WI38 (cell line): ENCODE measurements at regions not wholly inside any gene's neighbourhood (a gene's known extent, or its start where the extent isn't known, plus 50 kb on each side); places are given as distances from the start of the nearest gene placed in this dataset.
"Not testable (repeated sequence)": the region's sequence is repeated elsewhere in the genome, so short reads cannot be mapped to it uniquely, and the experiment has no call there.

ENCODE experiments used
- H3K4me3 ChIP-seq: 2 replicates; pipeline ENCODE4 v1.5.1; 2011; ENCODE audit warnings: low read depth, mild to moderate bottlenecking, control low read depth, low read length

DNA sequence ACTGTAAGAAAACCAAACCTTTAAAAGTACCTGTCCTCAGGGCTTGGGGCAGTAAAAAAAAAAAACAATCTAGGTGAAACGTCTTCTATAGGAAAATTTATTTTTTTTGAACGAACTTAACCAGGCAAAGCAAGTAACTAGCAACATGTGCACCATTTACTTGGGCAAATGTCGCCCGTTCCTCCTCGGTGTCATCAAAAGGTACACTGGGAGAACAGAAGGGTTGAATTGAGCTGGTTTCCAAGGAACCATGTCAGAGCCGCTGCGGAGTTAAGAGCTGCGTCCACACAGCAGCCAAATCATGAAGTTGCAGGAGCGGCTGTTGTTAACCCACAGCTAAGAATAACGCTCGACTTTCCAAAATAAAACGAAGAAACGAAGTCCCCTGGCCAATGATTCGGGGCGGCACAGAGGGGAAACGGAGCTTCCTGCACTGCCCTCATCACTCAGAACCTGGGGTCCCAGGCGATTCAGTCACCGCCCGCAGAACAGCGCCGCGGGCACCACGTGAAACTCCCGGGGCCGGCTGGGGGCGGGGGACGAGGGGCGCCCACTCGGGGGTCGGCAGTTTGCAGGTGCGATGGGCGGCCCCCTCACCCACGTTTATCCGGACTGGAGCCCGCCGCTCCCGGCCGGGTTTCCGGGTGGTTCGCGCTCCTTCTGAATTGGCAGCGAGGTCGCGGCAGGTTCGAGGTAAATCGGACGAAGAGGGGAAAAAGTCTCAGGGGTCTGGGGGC, 53.6 kb upstream of the PLGLB1 start:
- H3K4me3 ChIP-seq = peak overlapping the region; percentile 59

DNA sequence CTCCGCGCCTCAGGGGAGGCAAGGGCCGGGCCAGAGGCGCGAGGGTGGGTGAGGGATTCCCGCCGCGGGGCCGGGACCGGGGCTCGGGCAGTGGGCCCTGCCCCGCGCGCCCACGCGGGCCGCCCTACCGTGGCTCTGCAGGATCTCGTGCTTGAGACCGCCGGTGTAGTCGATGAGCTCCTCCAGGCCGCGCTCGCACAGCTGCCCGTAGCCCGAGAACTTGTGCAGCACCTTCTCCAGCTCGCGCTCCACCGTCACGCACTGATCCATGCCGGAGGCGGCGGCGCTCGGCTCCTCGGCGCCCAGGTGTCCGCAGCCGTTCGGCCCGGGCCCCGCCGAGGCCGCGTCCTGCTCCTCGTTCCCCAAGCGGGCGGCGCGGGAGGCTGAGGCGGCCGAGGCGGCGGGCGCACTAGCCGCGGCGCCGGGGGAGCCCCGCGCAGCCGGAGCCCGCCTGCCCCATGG, 54.2 kb upstream of the PLGLB1 start:
- H3K4me3 ChIP-seq = peak overlapping the region; percentile 59

DNA sequence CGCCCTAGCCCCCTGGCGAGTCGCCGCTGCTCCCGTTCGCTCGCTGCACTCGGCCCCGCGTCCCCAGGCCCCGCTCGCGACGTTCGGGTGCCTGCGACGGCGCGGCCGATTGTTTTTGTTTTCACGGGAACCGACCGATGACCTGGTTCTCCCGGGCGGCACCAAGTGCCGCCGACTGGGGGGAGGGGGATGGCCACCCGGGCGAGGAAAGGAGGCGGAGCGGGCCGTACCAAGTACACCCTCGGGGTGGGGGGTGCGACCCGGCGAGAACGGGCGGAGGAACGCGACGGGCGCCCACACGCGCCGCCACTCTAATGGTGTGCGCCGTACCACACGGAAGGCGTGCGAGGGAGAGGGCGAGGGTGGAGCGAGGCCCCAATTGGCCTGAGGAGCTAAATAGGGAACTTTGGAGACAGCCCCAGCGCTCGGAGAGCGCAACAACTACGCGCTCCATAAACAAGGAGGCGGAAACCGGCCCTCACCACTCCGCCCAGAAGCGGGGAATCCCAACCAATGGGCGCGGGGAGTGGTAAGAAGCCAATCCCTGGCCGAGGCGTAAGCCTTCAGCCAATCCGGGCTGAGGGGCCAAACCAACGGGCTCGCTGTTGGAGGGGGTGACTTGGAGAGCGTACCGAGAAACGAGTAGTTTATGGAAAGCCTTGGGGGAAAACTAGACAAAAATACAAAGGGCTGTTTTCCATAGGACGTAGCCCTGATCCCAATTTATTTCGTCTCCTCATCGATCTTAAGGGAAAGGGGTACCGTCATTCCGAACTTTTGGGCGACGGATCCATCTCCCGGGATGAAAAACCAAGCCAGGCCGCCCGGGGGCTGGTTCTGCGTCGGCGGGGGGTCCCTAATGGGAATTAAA, 54.8 kb upstream of the PLGLB1 start:
- peak overlapping the region; percentile 59 for H3K4me3 ChIP-seq

DNA sequence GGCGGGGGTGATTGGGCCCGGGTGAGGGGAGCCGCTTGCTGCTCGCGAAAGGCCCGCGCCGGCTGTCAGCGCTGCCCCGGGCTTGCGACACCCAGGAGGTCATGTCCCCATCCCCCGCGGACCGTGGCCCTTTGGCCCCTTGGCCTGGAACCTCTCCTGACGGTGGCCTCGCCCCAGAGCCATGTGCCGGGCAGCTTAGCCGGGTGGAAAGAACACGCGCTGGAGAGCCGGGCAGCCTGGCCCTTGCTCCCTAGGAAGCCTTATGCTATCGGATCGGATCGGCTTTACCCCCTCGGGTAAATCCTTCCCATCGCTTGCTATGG, 55.4 kb upstream of the PLGLB1 start:
- H3K4me3 ChIP-seq = peak overlapping the region; percentile 59

DNA sequence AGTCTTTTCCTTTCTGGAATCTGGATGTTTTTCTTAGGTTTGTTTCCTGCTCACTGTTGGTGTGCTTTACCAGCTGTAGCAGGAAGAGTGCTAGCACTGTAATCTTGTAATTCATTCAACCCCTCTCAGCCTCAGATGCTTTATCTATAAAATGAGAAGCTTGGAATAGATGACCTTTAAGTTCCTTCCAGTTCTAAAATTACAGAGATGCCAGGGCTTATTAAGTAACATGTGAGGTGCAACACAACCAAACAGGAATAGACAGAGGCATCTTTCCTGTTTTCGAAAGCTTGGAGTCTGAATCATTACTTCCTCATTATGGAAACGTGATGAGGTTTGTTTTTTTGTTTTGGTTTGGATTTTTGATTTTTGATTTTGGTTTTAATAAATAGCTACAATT, 60.1 kb upstream of the PLGLB1 start:
- not testable (repeated sequence) for H3K4me3 ChIP-seq

DNA sequence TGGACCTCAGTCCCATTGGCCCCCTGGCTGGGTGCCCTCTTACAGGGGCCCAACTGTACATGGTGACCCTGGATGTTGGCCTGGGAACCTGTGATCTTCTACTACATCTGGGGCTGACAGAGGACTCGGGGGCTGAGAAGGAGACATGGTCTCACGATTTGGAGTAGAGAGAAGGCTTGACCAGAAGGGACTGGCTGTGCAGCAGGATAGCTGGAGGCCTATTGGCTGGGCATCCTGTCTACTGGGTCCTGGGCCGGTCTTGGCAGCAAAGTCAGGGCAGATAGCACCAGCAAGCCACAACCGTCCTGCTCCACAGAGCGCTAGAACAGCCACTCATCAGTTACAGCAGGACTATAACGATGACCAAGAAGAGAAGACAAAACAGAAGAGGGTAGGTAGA, 66.4 kb upstream of the PLGLB1 start:
- not testable (repeated sequence) for H3K4me3 ChIP-seq

DNA sequence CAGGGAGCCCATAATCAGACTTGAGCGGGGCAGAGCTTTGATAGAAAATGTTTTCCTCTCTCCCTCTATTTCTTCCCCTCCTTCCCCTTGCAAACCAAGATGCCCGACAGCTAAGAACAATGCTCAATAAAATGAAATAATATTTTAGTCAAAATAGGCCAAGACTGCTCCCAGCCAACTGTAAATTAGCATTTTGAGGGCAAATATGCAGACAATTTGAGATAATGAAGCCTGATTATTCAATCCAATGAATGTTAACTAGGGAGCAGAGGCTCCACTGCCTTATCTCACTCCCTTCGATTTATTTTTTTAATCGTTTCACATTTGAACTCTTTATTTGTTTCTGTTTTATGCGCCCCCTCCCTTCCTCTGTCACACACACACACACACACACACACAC, 67.8 kb upstream of the PLGLB1 start:
- not testable (repeated sequence) for H3K4me3 ChIP-seq

DNA sequence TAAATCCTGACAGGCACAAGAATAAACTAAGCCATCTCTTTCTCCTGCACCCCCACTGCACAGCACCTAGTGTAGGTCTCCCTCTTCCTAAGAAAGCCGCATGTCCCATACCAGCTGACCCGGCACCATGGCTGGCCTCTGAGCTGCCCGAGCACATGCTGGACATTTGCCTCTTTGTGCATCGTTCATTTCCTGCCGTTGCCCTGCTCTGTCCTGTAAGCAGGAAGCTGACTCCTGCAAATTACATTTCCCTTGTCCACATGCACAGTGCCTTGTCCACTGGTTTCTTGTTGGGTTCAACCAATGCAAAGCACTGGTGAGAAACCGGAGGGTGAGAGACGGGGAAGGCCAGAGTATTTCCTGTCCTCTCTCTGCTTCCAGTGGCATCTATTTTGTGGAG, 71.6 kb upstream of the PLGLB1 start:
- H3K4me3 ChIP-seq = not testable (repeated sequence)

DNA sequence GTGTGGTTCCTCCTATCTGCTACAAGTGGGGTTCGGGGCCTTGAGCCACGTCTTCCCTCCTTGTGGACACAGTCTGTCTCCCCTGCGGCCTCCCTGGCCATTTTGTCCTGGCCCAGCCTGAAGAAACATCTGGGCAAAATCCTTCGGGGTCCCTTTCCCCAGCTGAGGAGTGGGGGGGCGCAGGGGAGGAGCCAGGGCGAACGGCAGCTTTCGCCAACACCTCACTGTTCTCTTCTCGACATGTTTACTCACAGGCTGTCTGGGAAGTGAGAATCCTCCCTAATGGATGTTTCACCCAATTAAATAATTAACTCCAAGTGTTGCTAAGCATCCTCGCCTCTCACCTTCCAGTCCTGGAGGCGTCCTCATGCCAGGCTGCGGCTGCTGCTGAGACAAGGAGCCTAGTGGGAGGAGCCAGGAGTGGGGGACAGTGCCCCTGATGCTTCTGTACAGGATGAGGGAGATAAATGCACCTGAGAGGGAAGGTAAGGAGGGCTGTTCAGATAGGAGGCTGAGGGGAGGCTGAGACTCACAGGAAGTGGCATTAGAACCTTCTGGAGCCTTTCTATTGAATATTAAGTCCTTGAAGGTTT, 72.4 kb upstream of the PLGLB1 start:
- not testable (repeated sequence) for H3K4me3 ChIP-seq

DNA sequence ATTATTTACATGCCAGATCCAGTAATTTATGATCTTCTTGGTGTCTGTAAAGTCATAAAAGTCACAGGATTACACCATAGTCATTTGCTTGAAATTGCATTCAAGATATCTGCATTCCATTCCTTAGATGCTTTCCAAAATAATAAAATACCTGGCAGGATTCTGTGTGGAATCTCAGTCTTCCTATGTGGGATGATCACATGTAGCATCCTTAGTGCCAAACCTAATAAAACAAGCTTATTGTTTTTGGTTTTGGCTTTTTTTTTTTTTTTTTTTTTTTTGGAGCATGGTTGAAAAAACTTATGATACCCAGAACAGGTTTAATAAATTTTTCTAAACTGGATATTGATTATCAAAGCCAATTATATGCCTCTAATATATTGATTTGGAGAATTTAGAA, 74.2 kb upstream of the PLGLB1 start:
- H3K4me3 ChIP-seq = not testable (repeated sequence)

DNA sequence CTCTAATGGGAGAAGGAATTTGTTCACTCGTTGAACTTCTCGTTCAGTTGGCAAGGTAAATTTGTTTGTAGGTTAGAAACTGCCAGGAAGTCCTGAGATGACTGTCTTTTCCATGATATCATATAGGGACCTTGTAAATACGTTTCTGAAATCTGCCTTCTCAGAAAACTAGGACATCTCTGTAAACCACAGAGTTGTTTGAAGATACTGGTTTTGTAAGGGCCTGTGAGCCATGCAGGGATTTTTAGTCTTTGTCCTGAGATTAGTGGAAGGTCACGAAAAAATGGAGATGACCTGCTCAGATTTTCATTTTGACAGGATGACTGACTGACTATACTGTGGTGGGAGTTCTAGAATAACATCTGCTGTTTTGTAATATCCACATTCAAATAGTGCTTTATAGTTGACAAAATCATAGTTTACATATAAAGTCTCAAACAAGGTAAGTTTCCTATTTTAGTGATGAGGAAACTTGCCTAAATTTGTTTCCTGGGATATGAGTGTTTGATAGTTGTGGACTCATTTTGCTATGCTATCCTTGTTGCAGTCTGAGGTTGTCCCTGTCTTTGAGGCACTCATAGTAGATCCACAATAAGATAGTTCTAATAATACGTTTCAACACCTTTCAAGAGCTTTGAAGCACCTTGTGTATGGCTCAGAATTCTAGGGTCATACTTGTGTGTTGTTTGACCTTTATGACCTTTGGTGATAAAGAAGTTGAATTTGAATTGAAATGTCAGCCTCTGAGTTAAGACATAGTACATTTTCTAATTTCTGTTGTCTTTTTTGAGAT, 107.3 kb upstream of the PLGLB1 start:
- not testable (repeated sequence) for H3K4me3 ChIP-seq

DNA sequence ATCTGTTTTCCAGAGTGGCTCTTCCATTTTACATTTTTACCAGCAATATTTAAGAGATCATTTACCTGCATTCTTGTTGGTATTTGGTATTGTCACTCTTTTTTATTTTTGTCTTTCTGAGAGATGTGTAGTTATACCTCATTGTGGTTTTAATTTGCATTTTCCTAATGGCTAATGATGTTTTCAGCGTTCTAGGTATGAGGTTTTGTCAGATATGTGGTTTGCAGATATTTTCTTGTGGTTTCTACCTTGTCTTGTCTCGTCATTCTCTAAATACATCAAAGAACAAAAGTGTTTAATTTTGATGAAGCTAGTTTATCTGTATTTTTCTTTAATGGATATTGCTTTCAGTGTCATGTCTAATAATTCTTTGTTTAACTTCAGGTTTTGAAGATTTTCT, 110.9 kb upstream of the PLGLB1 start:
- not testable (repeated sequence) for H3K4me3 ChIP-seq

DNA sequence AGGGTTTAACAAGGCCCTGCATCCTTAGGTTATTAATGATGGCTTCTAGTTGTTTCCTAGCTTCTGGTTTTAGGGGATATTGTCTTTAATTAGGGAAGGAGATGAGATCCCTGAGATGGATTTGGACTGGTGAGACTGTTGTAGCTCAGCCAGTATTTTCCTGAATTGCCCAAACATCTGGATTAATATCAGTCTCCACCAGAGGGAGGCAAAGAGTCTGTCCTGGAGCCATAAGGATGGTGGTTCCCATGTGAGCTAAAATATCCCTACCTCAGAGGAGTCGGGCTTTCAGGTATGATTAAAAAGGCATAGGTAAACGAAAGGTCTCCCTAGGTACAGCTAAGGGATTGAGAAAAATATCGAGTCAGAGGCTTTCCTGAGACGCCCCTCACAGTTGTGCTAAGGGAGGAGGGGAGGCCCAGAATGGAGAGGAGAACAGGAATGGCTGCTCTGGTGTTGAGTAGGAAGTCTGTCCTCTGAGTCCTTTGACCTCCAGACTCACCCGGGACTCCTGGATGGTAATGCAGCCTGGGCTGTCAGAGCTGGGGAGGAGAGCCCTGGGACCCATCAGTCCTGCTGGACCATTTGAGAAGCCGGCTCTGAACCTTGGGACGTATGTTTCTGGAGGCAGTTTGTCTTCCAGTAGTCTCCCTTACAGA, 130.3 kb upstream of the PLGLB1 start:
- H3K4me3 ChIP-seq = not testable (repeated sequence)

DNA sequence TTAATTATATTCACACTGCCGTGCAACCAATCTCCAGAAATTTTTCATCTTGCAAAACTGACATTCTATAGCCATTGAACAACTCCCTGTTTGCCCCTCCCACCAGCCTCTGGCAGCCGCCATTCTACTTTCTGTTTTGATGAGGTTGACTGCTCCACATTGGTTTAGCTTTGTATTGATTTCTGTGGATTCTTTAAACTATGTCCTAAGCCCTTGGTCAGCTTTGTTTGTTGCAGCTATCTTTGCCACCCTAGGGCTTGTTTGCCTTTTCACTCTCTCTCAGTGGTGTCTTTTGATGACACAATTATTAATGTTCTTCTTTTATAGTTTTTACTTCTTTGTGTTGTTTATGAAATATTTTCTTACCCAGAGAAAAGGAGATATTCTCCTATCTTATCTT, 152.8 kb upstream of the PLGLB1 start:
- not testable (repeated sequence) for H3K4me3 ChIP-seq

DNA sequence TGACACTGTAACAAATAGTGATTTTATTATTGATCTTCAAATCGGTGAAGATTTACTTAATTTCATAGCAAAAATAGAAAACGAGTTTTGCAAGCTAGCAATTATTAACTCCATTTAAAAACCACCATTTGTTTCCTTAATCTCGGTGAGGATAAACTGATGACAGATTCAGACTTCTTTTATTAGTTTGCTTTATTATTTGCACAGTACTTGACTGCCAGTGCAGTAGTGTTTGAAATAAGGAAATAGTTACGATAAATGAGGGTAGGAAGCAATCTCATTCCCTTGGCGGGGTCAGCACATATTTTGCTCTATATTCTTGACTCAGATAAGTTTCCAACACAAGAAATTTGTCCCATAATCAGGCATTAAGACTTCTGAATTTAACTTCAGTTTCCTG, 161.7 kb upstream of the PLGLB1 start:
- not testable (repeated sequence) for H3K4me3 ChIP-seq

DNA sequence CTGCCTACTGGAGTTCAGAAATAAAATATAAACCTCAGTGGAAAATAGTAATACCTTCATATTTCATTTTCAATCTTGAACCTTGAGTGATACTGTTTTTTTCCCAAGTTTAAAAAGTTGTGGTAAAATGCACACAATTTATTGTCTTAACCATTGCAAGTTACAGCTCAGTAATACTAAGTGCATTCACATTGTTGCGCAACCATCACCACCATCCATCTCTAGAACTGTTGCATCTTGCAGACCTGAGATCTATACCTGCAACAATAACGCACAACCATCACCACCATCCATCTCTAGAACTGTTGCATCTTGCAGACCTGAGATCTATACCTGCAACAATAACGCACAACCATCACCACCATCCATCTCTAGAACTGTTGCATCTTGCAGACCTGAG, 162.6 kb upstream of the PLGLB1 start:
- not testable (repeated sequence) for H3K4me3 ChIP-seq

DNA sequence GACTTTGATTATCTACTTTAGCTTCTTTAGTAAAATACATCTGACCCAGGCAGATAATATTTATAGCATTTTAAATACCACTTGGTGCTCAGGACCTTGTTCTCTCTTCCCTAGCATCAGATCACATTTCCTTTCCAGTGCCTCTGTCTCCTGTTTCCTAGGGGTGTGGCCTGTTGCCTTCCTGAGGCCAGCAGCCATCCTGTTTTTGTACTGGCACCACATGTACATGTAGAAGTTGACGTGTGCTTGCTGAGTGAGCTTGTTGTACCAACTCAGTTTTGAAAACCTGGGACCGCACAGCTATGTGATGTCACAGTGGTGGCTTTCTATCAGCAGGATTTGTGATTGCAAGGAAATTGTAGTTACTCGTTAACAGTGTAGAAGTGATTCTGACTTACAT, 167.6 kb upstream of the PLGLB1 start:
- not testable (repeated sequence) for H3K4me3 ChIP-seq

DNA sequence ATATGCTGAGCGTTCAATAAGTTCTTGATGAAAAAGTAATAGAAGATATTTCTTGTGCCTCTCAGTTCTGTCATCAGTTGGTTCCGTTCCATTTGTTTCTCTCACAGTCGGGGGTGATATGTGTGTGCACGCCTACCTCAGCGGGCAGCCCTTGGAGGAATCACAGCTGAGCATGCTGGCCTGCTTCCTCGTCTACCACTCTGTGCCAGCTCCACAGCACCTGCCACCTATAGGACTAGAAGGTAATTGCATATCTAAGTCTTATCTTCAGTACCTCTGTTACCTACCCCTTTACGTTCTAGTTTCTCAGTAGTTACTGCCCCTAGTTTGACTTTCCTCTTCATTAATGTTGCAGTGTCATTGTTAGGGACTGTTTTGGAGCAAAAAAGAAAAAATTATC, 171.7 kb upstream of the PLGLB1 start:
- not testable (repeated sequence) for H3K4me3 ChIP-seq

DNA sequence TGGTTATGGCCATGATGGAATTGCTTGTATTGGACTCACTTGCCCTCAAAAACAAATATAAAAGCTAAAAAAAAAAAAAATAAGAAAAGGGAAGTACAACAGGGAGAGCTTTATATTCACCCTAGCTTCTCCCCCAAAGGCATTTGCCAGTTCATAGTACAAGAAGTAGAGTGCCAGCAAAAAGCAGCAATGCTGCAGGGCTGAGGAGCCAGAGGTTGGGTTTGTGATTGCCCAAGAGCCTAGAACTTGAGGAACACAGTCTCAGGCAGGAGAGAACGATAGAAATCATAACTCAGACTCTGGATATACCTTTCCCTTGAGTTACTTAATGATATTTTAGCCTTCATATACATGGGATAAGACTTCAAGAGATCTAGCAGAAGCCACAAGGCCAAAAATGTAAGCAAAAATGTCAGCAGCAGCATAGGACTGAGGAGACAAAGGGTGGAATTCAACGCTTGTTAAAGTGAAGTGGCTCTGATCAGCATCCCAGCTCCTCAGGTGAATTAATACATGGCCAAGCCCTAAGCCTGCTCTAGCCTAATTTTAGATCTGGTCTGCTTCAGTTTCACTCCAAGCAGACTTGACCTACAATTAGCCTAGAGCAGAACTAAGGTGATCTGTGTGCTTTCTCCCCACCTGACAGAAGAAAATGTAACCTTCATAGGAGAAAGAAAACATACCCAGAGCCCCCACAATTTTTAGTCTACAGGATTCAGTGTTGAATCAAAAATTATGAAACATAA, 172.8 kb upstream of the PLGLB1 start:
- H3K4me3 ChIP-seq = not testable (repeated sequence)
